NOMO-1 (cell line): ENCODE measurements at regions not wholly inside any gene's neighbourhood (a gene's known extent, or its start where the extent isn't known, plus 50 kb on each side); places are given as distances from the start of the nearest gene placed in this dataset.

Experiments
- DNase-seq, 2 experiments: peaks; one replicate each; lab custom pipeline; 2025; ENCODE audit not compliant: unreplicated experiment in 2 of 2; lab: John Stamatoyannopoulos, UW

DNA sequence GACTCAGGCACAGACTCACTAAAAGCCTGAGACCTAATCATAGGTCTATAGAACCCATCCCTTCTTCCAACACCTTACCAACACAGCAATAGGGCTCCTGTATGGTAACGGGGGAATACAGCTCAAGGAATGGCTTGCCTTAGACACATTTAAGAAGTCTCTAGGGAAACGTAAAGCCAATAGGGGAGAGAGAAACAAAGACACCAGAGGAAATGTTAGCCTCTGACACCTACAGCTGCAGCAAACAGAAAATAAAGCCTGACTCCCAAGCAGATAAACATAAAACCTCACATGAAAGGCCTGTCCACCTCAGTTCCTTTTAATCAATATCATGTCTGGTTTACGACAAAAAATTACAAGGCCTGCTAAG is 51.1 kb upstream of the NCOA1 start:
- no peak for DNase-seq

DNA sequence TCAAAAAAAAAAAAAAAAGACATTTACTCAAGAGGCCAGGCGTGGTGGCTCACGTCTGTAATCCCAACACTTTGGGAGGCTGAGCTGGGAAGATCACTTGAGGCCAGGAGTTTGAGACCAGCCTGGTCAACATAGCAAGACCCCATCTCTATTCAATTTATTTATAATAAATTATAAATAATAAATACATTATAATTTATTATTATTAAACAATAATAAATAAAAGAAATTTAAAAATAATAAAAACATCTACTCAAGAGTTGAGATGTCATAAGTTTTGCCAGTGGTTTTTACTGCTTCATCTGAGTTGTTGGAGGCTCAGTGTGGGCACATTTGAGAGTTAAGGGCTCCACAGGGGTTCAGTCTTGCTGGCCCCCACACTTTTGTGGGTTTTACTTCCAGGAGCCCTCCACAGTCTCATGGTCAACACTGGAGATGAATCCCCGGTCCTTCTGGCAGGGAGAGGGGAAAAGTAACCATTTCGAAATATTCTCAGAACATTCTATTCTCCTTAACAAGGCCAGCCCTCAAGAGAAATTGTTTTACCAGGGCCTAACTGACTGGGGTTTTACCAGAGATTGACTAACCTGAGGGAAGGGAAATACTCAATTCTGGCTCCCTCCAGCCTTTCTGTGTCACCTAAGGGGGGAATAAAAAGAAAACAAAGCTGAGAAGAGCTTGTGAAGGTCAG is 51.6 kb upstream of the NCOA1 start:
- DNase-seq = no peak

DNA sequence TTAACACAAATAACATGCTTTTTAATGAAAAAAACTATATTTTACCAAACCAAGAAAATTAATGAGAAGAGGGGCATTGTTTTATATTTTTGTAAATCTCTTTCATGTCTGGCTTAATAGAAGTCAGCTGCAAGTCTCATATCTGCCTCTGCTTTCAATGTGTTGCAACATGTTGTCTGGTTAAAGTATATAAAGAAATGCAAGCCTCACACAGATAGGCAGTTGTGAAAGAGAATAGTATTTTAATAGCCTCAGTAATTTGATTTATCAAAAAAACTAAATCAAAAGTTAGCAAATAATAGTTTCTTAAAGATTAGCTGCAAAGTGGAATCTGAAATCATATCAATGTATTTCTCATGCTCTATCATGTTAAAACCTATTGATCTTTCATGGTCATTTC is 52.9 kb upstream of the NCOA1 start:
- DNase-seq = peak in 1 of 2 experiments; percentile 9

DNA sequence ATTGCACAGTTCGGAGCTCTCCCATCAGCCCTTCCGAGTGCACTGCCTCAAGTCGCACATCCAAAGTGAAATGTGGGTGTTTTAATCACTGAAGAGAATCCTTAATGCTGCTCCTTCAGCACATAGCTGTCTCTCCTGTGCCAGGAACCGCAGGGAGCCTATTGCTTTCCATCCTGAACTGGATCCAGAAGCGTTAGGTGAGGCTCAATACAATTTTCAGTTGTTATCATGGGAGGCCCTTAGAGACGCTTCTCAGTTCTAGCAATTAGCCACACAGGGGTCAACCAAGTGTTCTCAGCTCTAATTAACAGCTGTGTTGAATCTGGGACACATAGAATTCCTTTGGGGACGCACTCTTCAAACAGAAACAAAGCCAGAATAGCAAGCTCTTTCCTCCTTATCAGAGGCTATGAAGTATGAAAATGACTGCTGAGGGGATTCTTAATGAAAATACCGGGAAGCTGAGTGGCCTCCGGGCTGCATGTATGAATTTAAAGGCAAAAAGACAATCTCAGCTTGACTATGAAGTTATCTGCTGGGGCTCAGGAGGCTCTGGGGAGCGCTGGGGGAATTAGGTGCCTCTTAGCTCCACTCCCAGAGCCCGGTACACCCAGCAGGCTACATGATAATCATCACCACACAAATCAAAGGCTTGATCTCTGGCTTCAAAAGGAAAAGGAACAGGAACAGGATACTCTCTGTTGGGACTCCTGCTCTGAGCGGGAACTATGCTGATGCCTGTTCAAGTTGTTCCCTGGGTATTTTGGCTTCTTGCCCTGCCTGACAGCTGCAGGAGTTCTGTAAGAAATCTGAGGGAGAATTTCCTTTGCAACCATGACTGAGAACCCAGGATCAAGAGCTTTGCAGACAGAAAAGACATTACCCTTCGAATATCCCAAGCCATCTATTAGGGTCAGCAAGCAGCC is 55.4 kb upstream of the NCOA1 start:
- no peak for DNase-seq

DNA sequence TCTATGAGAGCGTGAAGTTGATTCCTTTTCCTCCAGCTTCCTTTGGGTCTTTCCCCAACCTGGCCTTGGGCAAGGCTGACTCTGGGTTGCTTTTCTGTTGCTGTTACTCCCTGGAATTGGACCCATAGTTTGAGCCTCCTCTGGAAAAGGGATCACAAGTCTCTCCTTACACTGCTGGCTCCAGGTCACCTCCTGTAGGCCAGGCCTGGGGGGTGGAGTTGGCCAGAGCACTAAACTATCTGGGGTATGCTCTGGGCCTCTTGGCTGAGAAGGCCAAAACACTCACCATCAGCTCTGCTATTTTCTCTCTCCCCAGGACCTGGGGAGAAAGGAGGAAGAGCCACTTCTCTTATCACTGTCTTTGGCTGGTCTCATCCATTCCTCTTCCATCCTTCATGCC is 56.5 kb upstream of the NCOA1 start:
- no peak for DNase-seq

DNA sequence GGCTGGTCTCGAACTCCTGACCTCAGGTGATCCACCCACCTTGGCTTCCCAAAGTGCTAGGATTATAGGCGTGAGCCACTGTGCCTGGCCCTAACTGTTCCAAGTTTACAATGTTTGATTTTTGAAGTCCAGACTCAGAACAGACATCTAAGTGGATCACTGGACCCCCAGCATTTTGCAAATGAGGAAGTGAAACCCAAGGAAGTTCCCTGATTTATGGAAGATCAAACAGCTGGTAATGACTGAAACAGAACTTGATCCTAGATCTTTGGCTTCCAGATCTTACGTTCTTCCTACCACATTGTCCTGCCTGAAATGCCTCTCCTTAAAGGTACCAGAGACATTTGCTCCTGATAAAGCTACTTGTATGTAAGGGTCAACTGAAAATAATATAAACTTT is 58.3 kb upstream of the NCOA1 start:
- DNase-seq = peak in 1 of 2 experiments; percentile 57

DNA sequence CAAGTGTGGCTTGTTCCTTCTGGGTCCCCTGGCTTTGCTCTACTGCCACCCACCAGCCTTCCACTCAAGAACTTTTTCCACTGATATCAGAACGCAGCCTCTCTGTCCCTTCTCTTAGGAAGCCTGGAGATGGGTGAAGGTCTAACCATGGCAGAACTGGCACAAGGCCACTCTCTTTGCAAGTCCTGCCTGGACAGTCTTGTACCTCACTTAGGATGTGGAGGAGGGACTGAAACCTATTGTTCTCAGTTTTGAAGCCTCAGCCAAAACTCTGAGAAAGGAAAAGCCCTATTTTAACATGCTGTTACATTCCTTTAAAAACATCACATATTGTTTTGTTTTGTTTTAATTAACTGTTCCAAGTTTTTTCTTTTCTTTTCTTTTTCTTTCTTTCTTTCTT is 58.9 kb upstream of the NCOA1 start:
- no peak for DNase-seq

DNA sequence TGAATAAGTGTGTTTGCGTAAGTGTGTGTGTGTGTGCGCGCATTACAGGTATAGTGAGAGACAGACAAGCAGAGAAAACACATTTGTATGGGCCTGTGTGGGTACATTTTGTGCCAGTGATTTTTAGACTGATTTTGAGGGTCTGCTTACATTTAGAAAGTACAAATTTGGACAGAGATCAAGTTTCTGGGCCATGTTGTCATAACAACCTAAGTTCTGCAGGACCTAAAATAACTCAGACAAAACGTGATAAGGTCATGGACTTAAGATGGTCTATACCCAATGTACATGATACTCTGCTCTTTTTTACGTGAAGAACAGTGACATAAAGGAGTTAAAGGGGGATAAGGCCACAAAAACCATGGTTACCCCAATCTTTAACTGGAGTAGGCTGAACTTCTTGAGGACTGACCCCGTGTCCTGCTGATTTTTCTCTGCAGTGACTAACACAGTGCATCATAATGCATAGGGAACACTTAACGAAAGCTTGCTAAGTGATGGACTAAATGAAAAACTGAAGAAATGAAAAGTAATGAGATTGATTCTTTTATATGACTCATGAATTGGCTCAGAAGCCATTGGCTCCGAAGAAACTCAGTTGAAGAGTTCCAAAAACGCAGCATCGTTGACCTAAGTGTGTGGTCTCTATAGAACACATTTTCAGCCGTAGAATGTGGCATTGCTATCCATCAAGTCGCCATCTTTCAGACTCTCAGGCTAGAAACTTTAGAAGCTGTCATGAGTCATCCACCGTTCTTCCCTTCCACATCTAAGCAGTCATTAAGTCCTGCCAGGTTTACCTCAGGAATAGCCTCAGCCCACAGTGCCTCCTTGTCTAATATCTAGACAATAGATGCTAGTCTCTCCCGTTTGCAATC is 61.6 kb upstream of the NCOA1 start:
- DNase-seq = no peak

DNA sequence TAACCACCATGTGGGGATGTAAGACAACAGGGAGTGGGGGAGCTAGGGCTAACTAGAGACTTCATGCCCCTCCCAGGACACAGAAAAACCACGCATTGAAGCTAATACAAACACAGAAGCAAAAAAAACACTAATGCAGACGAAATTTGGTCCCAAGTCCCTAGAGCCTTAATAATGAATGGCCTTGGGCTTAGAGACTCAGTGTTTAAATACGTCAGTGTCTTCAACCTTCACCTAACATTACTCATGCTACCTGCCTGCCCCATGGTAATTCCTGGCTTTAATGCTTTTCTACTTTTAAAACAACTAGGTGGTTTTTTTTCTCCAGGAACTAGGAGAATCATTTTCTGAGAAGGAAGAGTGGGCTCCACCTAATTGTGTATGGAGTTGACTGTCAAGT is 64.1 kb upstream of the ITSN2 start:
- no peak for DNase-seq

DNA sequence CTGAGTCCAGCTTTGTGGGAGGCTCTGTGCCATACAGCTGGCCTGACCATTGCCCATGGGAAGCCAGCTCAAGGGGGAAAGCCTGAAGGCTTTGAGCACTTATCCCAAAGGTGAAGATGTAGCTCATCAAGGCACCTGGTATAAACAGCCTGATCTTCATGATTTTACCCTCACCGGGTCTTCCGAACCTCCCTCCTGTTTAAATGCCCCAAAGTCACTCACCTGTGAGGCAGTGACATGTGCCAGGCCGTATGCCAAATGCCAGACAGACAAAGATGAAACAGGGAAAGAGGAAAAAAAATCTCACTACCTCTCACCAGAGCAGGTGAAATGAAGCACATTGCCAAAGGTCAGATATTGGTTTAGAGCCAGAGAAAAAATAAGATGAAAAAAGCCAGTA is 62.8 kb upstream of the ITSN2 start:
- DNase-seq = no peak

DNA sequence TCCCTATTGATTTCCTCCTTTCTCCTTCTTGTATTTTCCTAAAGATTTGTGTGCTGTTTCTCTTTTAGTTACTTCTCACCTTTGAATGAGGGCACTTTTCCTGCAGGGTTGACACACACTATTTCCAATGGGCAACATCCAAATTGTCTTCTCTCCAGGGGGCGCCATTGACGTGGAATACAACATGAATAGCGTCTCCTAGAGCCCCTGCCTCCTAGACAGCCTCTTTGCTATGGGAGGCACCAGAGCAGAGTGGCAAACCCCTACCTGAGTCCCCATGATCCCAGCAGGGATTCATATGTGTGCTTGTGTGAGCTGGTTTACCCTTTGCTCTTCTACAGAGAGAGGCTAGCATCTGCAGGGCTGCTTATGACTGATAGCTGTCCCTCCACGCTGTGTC is 61.3 kb upstream of the ITSN2 start:
- DNase-seq = peak in 1 of 2 experiments; percentile 8

DNA sequence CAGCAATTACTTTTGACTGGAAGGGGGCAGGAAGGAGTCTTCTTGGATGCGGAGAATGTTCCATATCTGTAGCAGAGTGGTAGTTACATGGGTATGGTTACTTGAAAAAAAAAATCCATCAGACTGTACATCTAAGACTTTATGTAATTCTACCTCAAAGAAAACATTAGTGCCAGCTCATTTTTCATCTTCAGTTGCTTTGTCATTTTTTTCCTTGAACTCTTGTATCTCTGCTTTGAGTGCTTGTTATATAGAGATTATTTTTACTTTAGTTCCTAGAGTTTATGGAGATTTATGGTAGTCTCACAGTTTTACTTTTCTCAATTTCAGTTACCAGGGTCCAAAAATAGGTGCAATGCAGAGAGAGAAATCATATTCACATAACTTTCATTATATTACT is 60.0 kb upstream of the ITSN2 start:
- no peak for DNase-seq

DNA sequence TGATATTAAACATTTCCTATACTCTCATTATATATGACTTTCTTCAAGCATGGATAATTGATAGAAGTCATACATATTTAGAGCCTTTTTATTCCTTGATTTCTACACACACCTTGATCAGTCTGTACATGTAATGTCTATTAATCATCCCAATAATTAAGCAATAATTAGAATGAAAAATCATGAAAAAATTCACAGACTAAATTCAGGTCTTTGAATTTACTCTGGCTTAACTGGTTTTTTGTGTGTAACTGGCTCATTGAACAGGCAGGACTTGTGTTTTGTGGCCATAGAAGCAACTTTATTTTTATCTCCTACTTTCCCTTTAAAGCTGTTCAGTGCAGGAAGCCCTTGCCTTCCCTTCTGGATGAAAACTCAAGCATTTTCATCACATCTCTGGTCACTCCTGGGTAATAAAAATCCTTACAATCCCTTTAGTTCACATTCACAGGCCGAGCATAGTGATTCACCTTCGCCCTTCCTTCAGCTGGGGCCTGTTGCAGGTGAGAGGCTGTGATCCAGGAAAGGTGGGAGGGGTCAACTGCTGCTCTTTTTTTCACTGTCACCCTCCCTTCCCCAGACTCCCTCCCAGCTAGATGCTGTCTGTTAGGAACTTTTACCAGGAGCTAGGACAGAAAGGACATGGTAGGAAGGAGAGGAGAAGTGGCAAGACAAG is 58.0 kb upstream of the ITSN2 start:
- DNase-seq = peak in 1 of 2 experiments; percentile 11

DNA sequence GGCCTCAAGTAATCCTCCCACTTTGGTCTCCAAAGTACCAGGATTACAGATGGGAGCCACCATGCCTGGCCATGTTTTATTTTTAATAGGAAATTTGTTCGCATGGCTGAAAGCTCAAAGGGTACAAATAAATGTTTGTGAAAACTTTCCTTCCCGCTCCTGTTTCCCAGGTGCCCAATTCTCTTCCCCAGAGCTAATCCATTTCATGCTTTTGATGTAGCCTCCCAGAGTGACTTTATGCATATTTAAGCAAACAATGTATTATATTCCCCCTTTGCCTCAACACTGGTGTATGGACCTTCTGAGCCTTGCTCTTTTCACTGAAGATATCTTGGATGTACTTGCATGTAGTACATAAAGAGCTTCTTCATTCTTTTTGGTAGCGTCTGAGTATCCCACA is 52.5 kb upstream of the ITSN2 start:
- DNase-seq = no peak

DNA sequence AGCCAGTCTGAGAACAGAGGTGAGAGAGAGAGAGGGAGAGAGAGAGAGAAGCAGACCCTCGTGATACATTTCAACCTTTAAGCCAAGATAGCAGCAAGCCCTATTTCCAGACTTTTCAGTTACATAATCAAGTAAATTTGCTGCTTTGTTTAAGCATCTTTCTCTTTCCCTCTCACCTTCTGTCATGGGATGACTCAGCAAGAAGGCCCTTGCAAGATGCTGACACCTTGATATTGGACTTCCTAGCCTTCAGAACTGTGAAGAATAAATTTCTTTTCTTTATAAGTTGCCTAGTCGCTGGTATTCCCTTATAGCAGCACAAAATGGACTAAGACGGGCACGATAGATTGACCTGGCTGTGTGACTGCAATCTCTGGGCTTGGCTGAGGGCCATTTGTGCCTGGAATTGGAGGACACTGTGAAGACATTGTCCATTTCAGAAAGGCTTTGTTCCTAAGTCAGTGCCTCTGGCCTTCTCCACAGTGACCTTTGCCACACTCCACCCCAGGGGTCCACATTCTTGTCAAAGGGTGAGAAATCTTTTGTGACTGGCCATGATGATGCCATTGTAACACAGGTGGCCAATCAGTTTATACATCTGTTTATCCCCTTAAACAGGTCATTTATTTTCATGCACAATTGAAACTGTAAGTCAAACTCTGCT is 51.3 kb upstream of the ITSN2 start:
- DNase-seq = no peak

DNA sequence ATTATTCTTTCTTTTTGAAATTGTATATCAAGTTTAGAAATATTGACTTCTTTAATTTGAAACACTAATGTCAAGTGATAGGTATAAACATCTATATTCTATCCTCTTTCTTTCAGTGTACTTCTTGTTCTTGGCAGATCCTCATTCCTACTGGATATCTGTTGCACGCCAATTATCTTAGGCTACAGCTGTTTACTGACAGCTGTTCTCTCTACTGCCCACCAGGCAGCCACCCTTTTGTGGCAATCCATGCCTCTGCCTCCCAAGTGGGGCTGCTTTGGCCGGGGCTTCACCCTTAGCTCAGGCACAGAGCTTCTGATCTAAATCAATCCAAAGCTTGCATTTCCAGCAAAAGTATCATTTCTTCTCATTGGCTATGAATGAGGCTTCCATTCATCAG is 50.6 kb upstream of the ITSN2 start:
- DNase-seq = no peak

DNA sequence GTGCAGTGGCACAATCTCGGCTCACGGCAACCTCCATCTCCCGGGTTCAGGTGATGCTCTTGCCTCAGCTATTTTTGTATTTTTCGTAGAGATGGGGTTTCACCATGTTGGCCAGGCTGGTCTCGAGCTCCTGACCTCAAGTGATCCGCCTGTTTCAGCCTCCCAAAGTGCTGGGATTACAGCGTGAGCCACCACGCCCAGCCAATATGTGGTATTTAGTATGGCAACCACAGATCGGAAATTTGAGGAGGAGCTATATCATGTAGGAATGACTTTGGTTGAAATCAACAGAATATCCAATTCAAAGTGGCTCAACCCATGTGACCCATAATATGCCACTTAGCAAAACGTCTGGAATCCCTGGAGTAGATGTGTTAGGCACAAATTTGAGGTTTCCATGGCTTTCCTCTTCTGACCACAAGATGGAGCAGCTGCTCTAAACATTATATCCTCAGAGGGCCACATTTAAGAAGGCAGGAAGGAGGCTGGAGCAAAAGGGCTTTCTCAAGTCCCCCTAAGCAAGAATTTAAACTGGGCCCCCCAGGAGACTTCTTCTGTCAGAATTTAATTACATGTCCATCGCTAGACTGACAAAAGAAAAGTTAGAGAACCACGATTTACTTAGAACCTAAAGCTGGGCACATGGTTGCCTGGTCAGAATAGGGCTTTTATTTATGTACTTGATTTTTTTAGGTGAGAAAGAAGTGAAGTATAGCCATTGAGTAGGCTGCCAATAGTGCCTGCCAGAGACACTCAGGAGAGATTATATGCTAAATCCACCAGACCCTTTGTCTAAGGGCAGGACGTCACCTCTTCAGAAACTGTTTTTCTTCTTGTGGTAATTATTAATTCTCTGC is 49.6 kb upstream of the ITSN2 start:
- DNase-seq = peak; percentile 15 to 80
